Forelimb muscle (tissue), 1 donor: ENCODE measurements at regions not wholly inside any gene's neighbourhood (a gene's known extent, or its start where the extent isn't known, plus 50 kb on each side); places are given as distances from the start of the nearest gene placed in this dataset.
A peak's percentile ranks its signal among the peaks of the same experiment; 100 is the strongest.

Experiments
- DNase-seq: peaks from one replicate; pipeline ENCODE4 v3.0.0-alpha.2; 2013; ENCODE audit warnings: low read depth

DNA sequence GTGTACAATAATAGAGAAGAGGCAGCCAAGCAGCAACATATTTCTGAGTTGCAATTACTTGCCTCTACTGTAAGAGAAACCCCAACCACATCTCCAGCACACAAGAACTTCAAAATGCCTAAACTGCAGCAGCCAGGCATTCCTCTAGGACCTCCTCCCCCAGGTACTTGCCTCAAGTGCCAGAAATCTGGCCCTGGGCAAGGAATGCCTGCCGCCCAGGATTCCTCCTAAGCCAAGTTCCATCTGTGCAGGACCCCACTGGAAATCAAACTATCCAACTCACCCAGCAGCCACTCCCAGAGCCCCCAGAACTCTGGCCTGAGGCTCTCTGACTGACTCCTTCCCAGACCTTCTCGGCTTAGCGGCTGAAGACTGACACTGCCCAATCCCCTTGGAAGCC lies 336.8 kb upstream of the RGMB start:
- DNase-seq, result no peak

DNA sequence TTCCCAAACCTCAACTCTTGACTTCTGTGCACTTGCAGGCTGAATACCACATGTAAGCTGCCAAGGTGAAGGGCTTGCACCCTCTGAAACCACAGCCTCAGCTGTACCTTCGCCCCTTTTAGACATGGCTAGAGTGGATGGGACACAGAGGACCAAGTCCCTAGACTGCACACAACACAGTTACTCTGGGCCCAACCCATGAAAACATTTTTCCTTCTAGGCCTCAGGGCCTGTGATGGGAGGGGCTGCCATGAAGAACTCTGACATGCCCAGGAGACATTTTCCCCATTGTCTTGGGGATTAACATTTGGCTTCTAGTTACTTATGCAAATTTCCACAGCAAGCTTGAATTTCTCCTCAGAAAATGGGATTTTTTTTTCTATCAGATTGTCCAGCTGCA lies 331.0 kb upstream of the RGMB start:
- no peak for DNase-seq

DNA sequence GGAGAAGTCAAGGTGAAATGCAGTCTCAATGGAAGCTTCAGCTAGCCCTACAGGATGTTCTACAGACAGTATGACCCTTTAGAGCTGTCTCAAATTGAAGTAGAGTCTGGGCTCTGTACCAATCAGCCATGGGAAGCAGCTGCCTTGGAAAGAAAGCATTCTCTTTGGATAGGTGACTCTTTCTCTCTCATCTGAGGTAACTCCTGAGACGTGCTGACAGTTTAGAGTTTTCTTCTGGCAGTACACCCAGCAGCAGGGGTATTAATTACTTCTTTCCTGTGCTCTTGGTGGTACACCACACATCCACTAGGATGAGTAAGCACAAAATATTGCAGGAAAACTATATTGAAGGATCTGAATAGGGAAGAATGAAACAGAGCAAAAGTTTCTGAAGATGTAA lies 329.6 kb upstream of the RGMB start:
- DNase-seq, result no peak

DNA sequence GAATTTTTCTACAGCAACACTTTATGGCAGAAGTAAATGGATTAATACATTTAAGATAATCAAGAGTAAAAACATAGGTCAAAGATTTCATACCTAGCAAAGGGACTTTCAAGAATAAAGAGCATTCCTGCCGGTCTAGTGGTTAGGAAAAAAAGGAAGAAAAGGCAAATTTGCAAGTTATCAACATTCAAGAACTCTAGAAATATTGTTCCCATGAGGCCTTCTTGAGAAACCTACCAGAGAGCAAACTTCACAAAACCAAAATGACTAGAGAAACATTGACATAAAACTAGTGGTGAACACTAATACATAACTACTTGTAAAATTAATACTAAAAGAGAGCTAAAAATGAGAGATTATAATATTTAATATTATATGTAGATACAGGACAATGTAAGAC lies 320.2 kb upstream of the RGMB start:
- DNase-seq, result no peak

DNA sequence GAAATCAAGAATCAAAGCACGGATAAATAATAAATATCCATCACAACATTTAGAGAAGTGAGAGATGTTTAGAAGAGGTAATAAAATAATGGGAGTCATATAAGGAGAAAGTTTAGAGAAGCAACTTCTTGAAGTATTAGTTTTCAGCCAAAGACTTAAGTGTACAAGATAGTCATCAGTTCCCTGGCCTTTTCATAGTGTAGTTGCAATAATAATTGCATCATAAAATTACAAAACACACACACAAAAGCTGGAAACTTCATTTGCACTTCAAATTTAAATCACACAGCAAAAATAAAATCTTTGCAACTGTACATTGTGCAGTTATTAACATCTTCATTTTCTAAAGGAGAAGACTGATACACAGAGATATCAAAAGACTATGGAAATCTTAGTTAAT lies 319.1 kb upstream of the RGMB start:
- DNase-seq, result no peak

DNA sequence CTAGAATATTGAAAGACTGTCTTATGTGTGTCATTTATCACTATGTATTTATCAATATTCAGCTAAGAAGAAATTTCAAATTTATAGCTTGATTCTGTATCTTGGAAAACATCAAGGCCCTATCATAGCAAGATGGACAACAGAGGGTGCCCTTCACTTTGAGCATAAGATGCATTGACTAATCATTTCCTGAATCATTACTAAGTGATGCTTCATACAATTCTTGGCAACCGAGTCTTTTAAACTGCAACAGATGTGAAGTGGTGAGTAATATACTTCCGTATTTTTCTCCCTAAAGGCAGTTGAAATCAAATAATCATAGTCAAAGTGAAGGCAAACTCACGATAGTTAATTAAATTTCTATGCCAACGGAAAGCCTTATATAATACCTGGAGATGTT lies 318.6 kb upstream of the RGMB start:
- peak; percentile 50 for DNase-seq

- DNase-seq, result no peak
Measured at GRCh38 chr5:98455665-98456064, 317.8 kb upstream of the RGMB start.

- DNase-seq, result no peak
Measured at GRCh38 chr5:98458004-98458403, 315.5 kb upstream of the RGMB start.

- DNase-seq, result no peak
Measured at GRCh38 chr5:98458726-98459125, 314.7 kb upstream of the RGMB start.

DNA sequence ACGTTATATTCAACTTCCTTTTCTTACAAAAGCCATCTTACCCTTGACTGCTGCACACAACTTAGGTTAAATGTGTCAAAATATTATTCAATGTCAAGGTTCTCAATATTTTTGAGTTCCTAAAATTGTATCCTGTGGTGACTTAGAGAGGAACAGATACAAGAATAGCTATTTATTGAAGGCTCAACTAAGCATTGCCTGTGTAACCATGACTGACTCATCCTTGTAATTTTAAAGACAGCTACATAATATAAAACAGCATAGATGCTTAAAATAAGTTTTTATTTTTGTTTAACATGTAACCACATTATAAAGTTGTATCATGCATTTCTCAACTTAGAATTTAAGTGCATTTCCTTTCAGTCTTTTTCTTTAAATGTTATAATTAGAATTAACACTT lies 312.9 kb upstream of the RGMB start:
- no peak for DNase-seq

DNA sequence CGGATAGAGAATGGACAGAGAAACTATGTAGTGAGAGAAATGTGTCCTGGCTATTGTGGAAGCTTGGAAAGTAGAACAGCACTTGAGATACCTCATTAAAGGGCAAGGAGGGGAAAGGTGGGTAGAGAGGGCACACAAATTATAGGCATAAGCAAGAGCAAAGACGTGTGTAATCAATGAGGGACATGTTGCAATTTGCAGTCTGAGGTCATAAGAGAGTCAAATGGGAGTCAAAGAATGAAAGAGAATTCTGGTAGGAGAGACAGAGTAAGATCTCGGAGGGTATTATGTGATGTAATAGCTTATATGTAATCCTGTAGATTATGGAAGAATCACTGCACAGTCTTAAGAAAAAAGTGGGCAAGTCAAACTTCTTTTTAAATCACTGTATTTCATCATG lies 312.0 kb upstream of the RGMB start:
- DNase-seq, result no peak

DNA sequence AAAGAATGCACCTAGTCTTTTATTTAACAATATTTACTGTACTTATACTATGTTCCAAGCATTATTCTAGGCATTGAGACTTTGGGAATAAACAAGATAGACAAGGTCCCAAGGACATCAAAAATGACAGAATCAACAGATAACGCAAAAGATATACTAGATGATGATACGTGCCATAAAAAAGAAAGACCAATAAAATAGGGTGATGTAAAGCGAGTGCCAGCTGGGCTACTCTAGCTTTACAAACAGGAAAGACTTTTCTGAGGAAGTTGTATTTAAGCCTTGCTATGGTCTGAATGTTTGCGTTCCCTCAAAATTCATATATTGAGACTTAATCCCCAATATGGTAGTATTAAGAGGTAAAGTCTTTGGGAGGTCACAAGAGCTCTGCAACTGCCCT lies 310.2 kb upstream of the RGMB start:
- DNase-seq, result no peak

DNA sequence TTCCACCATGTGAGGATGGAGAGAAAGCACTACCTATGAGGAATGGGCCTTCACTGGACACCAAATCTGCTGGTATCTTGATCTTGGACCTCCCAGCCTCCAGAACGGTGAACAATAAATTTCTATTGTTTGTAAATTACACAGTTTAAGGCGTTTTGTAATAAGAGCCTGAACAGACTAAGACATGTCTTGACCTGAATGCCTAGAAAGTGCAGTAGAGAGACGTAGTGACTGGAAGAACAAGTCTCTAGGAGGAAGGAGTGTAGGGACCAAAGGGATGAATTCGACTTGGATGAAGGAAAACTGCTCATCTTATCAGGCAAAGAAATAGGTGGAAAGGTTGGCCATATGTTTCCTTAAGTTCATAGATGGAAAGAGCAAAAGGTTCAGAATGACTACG lies 309.8 kb upstream of the RGMB start:
- DNase-seq, result no peak

GRCh38 chr5:98464737-98465330 lies 308.6 kb upstream of the RGMB start:
- no peak for DNase-seq

DNA sequence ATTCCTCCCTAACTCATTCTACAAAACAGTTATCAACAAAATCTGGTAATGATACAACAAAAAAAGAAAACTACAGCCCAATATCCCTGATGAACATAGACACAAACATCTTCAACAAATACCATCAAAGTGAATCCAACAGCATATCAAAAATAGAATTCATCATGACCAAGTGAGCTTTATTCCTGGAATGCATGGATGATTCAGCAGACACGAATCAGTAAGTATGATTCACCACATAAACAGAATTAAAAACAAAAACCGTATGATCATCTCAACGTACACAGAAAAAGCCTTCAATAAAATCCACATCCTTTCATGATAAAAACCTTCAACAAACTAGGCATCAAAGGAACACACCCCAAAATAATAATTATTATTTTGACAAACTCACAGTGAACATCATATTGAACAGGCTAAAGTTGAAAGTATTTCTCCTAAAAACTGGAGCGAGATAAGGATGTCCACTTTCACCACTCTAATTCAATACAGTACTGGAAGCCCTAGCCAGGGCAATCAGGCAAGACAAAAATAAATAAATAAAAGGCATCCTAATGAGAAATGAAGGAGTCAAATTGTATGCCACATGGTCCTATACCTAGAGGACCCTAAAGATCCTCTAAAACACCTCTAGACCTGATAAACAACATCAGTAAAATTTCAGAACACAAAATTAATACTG lies 305.1 kb upstream of the RGMB start:
- DNase-seq, result no peak

DNA sequence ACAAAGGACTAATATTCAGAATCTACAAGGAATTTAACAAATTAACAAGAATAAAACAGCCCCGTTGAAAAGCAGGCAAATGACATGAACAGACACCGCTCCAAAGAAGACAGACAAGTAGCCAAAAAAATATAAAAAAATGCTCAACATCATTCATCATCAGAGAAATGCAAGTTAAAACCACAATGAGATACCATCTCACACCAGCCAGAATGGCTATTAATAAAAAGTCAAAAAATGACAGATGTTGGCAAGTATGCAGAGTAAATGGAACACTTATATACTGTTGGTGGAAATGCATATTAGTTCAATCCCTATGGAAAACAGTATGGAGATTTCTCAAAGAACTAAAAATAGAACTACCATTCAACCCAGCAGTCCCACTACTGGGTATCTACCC lies 302.7 kb upstream of the RGMB start:
- DNase-seq, result no peak

GRCh38 chr5:98471458-98471857 lies 302.0 kb upstream of the RGMB start:
- no peak for DNase-seq

DNA sequence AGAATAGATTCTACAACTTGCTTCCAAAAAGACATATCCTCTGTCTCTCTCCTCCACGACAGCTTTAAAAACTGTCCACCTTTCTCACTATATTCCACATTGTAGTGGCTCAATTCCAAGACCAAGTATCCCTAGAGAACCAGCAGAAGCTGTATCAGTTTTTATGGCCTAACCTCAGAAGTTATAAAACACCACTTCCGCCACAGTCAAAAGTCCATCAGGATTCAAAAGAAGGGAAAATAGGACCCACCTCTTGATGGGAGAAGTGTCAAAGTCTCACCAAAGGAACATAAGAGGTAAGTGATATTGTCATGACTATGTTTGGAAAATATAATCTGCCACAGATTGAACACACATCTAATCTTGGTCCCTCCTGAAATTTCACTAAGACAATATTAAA lies 299.2 kb upstream of the RGMB start:
- DNase-seq, result no peak

DNA sequence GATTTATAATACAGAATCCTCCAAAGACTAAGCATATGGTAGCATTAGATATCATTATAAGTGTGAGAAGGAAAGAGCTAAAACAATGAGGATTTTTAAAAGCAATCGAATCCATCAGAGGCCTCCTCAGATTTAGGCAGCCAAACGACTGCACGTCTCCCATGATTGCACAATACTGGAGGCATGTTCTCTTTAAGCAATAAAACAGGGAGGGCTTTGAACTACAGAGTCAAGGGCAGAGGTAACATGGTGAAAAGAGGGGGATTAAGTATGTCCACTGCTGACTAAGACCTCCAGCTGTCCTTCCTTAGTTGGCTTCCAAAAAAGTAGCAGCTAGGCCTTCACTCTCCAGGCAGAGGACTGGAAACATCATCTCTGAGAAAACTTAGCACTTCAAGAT lies 298.7 kb upstream of the RGMB start:
- no peak for DNase-seq

DNA sequence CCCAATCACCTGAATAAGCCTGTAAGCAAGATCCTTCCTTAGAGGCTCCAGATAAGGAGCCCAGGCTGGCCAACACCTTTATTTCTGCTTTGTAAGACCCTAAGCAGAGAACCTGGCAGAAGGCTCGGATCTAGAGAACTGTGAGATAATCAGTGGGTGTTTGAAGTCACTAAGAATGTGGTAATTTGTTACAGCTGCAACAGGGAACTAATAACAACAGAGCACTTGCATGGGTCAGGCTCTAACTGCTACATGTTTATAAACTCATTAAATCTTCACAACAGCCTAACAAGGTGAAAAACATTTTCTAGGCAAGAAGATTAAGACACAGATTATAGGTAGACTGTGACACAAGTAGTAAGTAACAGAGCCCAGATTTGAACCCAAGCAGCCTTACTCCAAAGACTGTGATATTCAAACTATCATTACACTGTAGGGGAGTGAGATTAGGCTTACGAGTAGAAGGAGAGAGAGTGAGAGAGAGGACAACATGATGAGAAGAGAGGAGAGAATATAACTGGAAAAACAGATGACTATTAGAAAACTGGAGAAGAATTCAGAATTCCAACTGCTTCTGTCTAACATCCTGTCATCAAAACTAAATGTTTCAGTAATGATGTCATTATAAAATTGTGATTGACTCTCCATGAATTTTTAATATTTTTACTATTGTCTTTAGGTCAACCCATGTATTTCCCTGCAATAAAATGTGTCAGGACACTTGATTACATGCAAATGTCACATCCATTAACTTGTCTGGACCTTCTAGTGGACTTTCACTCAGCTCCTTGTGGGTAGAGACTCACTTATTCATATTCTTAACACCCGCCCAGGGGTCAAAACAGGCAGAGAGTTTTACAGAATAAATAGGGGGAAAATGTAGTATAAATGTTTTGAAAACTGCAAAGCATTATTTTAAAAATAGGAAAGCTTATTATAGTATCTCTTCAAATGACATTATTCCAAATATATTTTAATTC lies 290.9 kb upstream of the RGMB start:
- DNase-seq, result no peak

DNA sequence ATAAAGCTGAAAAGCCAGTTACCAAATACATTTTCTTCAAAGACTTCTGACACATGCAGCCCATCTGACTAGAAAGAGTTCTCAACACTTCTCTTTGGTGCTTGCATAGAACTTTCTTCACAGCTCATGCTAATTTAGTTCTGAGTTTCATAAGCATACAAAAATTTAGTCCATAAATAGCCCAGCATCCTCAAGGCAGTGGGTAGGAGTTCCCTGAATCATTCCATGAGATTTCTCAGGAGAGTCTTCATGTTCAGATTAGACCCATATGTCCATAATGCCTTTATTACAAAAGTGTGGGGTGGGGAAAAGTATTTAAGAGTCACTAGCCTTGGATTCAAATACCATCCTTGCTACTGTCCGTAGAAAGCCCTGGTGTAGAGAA lies 290.2 kb upstream of the RGMB start:
- peak; percentile 44 for DNase-seq

DNA sequence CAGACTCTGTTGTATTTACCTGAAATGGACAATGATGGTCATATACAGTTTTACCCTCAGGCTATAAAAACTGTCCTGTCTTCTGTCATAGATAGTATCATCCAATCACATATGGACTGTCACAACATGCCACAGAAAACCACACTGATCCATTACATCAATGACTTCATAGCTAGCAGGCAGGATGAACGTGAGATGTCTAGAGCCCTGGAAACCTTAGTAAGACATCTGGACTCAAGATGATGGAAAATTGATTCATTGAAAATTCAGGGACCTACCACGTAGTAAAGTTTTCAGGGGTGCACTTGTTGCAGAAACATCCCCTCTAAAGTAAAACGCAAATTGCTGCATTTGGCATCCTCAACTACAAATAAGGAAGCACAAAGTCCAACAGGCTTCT lies 284.4 kb upstream of the RGMB start:
- no peak for DNase-seq

GRCh38 chr5:98490348-98490747 lies 283.1 kb upstream of the RGMB start:
- DNase-seq, result no peak
